HG02973 (cell line): ENCODE measurements at regions not wholly inside any gene's neighbourhood (a gene's known extent, or its start where the extent isn't known, plus 50 kb on each side); places are given as distances from the start of the nearest gene placed in this dataset.

Experiments used
- ATAC-seq: cut with Tn5 transposase; IDR thresholded peaks from one replicate; pipeline ENCODE4 v1.9.1; 2021; ENCODE audit warnings: moderate library complexity; ENCODE audit not compliant: unreplicated experiment

DNA sequence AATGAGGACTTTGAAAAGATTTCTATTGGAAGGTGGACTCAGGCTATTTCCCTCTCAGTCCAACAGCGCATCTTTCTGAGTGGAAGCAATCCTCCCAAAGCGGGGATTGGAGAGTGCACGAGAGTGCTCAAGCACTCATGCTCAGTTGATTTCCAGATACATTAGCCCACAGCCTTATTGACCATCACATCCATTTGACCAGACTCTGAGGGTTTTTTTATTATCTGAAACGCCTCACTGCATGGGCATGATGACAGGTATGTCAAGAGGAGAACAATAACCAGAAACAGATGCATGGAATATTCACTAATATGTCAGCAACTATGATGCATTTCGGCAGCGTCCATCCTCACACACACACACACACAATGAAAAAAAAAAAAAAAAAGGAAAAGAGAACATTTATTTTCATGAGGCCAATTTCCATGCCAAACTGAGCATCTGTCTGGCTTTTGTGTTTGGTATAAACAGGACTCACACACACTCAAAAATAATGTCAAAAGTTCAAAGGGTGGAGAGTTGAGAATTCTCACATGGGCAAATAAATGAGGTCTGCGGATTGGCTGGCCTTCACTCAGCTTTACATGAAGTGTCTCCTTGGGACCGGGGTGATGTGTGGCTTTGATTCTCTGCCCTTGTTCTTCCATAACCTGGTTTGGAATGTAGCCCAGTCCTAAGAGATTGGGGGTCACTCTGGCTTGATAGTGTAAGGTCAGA lies 371.6 kb downstream of the MCTP2 start:
- no peak for ATAC-seq

DNA sequence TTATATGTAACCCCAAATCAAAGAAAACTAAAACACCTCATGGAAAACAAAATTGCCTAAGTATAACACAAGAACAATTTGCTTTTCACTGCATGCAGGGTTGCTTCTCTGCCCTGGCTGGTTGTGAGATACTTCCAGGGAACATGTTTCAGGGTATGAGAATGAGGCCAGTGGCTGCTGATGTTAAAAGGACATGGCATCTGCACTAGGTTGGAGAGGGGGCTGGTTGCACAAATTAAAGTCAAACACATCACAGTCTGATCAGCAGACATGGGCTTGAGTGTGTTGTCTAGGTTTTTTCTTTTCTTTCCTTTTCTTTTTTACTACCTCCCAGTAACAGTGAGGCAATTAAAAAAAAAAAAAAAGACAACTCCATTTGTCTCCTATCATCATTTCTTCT lies 374.9 kb downstream of the MCTP2 start:
- ATAC-seq, result no peak

GRCh38 chr15:94607176-94607654 lies 375.9 kb downstream of the MCTP2 start:
- ATAC-seq, result no peak

- ATAC-seq, result peak; percentile 93
These were observed 378.7 kb downstream of the MCTP2 start for GRCh38 chr15:94610069-94610468.

GRCh38 chr15:94610485-94610884 lies 379.1 kb downstream of the MCTP2 start:
- ATAC-seq, result no peak

- ATAC-seq, result no peak
These were observed 380.3 kb downstream of the MCTP2 start for GRCh38 chr15:94611656-94612055.

- ATAC-seq, result no peak
These were observed 384.3 kb downstream of the MCTP2 start for GRCh38 chr15:94615688-94616087.

DNA sequence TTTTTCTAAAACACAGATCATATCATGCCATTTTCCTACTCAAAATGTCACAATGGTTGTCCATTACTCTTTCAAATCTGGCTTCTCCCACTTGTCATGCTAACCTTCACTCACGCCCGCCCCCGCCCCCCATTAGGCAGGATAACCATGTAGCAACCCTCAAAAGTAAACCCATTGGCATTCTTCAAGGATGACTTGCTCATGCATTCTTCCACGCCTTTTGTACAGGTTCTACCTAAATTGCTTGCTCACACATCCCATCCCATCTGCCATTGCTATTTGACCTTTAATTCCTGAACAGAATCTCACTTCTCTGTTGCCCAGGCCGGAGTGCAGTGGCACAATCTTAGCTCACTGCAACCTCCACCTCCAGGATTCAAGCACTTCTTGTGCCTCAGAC lies 389.3 kb downstream of the MCTP2 start:
- ATAC-seq, result no peak

- no peak for ATAC-seq
These were observed 390.4 kb downstream of the MCTP2 start for GRCh38 chr15:94621736-94622135.

- ATAC-seq, result no peak
These were observed 395.6 kb downstream of the MCTP2 start for GRCh38 chr15:94626949-94627348.

- peak; percentile 82 for ATAC-seq
These were observed 400.2 kb downstream of the MCTP2 start for GRCh38 chr15:94631608-94632007.

GRCh38 chr15:94638183-94638582 lies 406.8 kb downstream of the MCTP2 start:
- no peak for ATAC-seq

- no peak for ATAC-seq
These were observed 408.3 kb downstream of the MCTP2 start for GRCh38 chr15:94639701-94640100.

DNA sequence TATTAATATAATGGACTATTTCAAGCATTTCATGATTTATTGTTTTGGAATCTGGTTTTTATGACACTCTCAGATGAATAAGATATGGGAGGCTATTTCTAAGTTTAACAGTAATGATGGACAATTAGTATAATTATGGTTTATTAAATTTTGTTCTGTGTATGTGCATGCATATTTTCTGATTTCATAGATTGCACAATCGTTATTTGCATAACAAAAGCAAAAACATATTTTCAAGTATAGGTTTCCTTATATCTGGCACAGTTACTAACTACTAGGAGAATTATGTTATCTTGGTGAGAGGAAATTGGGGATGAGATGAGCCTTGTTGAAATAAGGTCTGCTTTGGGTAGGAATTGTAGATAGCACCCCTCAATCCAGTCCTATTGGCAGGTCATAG lies 413.1 kb downstream of the MCTP2 start:
- ATAC-seq, result no peak

GRCh38 chr15:94653071-94653470 lies 421.7 kb downstream of the MCTP2 start:
- ATAC-seq, result no peak

DNA sequence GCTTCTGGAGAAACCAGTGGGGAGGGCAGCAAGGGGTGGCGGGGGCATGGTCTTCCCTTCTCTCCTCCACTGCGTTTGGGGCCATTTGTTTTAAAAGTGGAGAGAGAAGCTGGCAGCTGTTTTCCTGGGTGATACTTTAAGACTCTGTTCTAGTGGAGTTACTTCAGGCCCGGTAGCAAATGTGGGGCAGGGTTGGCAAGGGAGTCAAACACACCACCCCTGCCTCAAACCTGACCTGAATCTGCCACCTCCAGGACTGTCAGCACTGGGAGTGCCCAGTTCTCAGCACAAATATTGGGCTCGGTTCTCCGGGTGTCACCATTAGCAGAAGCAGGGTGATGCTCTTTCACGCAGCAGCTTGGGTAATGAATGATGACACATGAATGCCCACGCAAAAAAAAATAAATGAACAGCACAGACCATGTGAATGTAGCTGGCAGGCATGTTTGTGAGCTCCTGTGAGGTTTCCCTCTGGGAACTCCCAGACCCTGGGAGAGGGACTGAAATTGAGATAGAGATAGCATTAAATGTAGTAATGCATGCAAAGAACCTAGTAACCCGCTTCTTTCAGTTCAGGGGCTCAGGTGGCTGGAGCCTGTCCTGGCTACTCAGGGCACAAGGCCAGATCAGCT lies 424.0 kb downstream of the MCTP2 start:
- ATAC-seq, result no peak

DNA sequence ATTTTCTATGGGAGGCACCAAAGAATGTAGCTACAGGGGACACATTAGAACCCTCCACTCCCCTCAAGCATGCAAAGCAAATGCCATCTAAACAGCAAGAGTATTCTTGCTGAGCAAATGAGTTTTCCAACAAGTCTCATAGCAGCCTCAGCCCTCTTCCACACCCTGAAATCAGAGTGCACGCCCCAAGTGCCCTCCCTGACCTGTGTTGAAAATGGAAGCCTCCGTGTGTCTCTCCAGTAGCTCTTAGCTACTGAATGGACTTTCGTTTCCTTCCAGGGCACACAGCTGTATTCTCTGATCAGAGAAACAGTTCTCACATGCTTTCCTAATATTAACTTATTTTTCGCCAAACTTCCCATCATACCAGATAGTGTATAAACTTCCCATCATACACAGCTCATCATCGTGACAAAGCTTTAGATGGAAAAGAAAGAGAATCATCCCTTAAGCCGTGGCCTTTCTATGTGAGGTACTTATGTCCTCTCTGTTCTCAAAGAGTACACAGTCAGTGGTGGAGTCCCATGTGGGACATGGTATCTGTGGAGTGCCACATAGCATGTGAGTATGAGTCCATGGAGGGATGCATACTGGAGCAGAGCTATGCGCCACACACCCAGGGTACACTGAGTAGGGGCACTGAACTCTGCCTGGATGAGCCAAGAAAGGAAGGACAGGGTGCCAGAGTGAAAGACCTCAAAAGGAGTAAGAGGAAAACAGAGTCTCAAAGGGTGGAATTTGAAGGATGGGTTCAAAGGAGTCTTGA lies 434.5 kb downstream of the MCTP2 start:
- ATAC-seq, result no peak

GRCh38 chr15:94666553-94666952 lies 435.2 kb downstream of the MCTP2 start:
- no peak for ATAC-seq

- no peak for ATAC-seq
These were observed 435.7 kb downstream of the MCTP2 start for GRCh38 chr15:94667109-94667508.

- no peak for ATAC-seq
These were observed 439.2 kb downstream of the MCTP2 start for GRCh38 chr15:94670438-94671034.

DNA sequence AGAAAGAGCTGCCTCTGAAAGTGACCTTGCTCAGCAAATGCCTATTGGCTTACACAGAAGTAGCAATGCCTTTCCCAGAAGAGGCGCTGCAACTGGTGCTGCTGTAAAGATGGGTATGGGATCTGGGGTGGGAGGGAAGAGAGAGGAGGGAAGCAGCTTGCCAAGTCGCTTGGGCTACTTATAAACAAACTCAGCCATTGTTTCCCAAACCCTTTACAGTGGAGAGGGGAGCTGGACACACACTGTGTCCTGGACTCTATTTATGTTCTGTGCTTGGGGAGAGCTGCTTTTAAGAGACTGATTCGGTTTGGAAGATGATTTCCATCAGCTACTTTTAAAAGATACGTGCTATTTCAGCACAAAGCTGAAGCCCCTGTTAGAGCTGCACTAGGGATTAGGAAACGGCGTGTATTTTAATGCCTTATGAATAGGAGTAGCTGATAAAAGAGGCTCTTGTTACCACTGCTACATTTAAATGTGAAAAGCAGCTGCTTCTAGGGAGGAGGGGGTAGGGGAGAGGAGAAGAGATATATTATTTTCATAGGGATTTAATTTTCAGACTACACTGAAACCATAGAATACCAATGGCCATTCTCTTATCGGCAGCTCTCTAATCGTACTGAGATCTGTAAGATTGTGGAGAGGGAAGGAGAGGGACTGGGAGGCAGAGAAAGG lies 440.6 kb downstream of the MCTP2 start:
- no peak for ATAC-seq
